GM12873 (cell line): ENCODE measurements at regions not wholly inside any gene's neighbourhood (a gene's known extent, or its start where the extent isn't known, plus 50 kb on each side); places are given as distances from the start of the nearest gene placed in this dataset.

Experiments used
- TF ChIP-seq, protein P1 (sequence below): IDR thresholded peaks from 2 replicates; pipeline ENCODE4 v1.5.1; 2012; ENCODE audit warnings: low read depth, mild to moderate bottlenecking, moderate library complexity, low read length, control low read depth; ENCODE audit not compliant: insufficient read depth; ENCODE audit errors: missing control alignments

DNA sequence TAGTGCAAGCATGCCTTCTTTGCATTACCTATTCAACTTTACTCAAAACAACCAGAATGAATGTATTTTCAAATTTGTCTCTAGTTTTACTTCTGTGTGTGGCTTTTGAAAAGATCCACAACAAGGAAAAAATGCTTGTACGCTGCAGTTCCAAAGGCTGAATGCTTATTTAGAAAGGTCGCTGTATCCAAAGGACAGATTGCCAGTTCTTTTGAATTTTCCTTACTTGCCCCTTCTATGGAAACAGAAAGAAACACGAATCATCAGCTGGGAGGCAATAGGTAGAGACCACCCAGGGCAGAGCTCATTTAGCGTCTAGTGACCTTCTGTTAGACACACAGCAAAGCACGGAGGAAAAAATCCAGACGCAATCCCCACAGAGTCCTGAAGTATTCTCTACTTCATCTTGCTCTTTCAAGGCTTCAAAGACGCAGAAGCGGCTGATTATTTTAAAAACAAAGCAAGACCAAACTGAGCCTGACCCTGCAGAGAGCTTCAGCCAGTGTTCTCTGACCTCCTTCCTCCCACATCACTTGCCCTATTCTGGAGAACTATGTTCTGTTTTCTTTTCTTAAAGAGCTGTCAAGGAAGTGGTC lies 674.6 kb upstream of the SGCG start:
- TF ChIP-seq, protein P1, sequence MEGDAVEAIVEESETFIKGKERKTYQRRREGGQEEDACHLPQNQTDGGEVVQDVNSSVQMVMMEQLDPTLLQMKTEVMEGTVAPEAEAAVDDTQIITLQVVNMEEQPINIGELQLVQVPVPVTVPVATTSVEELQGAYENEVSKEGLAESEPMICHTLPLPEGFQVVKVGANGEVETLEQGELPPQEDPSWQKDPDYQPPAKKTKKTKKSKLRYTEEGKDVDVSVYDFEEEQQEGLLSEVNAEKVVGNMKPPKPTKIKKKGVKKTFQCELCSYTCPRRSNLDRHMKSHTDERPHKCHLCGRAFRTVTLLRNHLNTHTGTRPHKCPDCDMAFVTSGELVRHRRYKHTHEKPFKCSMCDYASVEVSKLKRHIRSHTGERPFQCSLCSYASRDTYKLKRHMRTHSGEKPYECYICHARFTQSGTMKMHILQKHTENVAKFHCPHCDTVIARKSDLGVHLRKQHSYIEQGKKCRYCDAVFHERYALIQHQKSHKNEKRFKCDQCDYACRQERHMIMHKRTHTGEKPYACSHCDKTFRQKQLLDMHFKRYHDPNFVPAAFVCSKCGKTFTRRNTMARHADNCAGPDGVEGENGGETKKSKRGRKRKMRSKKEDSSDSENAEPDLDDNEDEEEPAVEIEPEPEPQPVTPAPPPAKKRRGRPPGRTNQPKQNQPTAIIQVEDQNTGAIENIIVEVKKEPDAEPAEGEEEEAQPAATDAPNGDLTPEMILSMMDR = no peak

DNA sequence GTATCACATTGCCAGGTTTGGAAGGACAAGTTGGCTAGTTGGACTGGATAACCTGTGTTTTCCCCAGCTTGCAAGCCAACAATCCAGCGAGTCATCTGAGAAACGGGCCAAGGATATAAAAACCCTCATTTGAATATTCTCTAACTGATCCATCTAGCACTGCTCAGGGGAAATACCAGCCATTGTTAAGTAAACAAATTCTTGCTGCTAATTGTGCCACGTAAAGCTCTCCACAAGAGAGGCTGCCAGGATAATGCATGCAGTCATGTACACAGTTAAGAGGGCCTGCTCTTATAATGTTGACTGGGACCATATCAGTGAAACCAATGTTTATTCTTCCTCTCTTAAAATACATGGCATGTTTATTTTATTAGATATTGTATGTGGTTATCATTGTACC lies 663.2 kb upstream of the SGCG start:
- TF ChIP-seq, protein P1 = no peak

DNA sequence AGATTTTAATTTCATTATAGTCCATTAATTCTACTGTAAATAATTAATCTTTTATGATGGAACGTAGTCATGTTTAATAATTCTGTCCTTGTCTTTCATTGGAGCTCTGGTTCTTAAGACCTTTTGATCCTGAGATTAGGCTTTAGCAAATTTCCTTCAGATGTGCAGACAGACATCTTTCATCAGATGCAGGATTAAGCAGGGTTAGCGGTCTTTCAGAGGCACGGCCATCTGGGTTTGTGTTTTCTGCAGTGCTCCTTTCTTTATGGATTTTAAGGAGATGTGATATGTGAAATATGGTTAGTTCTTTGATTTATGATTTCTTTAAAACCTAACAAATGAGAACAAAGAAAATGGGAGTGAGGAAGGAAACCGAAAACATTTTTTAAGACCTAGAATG lies 643.9 kb upstream of the SGCG start:
- TF ChIP-seq, protein P1 = no peak

DNA sequence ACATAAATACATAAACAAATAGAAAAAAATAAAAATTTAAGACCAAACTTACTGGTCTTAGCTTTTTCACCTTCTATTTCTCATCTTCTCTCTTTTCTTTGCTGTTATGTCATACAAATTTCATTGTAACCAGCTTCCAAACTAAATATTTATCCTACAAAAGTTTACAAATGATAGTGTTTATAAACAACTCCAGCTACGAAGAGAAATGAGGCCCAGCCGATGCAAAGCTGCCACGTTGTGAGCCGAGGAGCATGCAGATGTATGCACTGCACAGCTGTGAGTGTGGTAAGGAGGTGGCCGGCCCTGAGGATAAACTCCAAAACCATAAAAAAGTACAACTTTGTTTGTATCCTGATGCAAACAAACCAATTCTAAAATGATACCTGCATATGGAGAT lies 642.4 kb upstream of the SGCG start:
- TF ChIP-seq, protein P1 = no peak

DNA sequence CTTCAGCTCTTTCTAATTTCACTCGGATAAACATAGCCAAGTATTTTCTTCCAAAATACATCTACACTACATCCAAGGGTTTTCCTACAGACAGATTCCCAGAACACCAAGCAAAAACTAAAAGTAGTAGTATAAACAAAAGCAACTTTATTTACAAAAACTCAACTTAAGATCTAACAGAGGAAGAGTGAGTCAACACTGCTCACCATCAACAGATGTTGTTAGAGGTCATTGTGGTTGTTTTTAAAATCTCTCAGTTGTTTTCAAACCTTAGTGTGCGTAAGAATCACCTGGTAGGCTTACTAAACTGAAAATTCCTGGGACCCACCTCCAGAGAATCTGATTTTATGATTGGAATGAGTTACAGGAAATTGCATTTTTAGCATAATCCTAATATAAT lies 631.7 kb upstream of the SGCG start:
- TF ChIP-seq, protein P1 = no peak

DNA sequence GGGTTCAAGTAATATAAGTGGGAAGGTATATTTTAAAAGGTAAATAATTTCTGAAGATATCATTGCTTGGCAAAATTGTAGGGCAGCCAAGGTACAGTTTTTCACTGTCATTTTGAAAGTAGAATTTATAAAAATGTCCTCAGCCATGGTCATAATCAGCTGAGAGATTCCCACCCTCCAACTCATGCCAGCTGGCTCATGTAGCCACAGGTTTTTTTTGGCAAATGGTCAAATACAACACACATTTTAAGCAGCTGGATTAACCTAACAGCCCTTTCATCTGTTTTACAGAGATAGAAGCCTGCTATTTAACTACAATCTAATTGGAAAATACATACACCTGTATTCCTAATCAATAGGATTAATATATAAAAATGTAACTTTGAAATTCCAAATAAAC lies 619.2 kb upstream of the SGCG start:
- TF ChIP-seq, protein P1 = no peak

DNA sequence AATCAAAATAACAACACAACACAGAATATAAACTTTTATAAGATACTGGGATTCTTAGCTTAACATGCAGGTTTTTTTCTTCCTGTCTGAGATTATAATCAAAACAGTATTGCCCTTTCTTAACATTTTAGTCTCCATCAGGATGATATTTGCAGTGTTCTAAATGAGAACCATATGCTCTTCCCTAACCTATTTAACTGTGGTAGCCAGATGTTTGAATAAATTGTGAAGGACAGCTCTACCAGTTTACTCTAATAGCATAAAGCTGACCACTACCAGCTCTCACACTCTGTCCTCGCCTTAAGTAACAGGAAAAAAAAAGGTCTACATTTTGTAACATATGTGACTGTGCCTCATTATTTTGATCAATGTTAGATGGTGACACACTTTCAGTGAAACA lies 618.7 kb upstream of the SGCG start:
- TF ChIP-seq, protein P1 = no peak
